ENCODE measurements at regions not wholly inside any gene's neighbourhood (a gene's known extent, or its start where the extent isn't known, plus 50 kb on each side); places are given as distances from the start of the nearest gene placed in this dataset.
"Not testable (repeated sequence)": the region's sequence is repeated elsewhere in the genome, so short reads cannot be mapped to it uniquely, and the experiment has no call there.

GRCh38 chr10:36465604-36466379 is 659.6 kb upstream of the ANKRD30A start:
- H3K27me3 ChIP-seq (ENCODE audit: low read depth, low read length), result no peaks in the 10 kb centered on the region
- no peaks in the 10 kb centered on the region for H3K36me3 ChIP-seq (replicated peaks; ENCODE audit: low read depth, low read length)
- H3K9ac ChIP-seq (ENCODE audit: low read length), result no peak overlapping the region
- H3K4me3 ChIP-seq (ENCODE audit: low read length), result no peak overlapping the region
- H3K27ac ChIP-seq (ENCODE audit: low read length), result no peak overlapping the region
- no peak overlapping the region for H3K4me2 ChIP-seq (ENCODE audit: low read length)
- TF ChIP-seq, protein P1, sequence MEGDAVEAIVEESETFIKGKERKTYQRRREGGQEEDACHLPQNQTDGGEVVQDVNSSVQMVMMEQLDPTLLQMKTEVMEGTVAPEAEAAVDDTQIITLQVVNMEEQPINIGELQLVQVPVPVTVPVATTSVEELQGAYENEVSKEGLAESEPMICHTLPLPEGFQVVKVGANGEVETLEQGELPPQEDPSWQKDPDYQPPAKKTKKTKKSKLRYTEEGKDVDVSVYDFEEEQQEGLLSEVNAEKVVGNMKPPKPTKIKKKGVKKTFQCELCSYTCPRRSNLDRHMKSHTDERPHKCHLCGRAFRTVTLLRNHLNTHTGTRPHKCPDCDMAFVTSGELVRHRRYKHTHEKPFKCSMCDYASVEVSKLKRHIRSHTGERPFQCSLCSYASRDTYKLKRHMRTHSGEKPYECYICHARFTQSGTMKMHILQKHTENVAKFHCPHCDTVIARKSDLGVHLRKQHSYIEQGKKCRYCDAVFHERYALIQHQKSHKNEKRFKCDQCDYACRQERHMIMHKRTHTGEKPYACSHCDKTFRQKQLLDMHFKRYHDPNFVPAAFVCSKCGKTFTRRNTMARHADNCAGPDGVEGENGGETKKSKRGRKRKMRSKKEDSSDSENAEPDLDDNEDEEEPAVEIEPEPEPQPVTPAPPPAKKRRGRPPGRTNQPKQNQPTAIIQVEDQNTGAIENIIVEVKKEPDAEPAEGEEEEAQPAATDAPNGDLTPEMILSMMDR (IDR thresholded peaks at IDR 0.05; ENCODE audit: low read depth, low read length), result no peak
- no peak for TF ChIP-seq EZH2phosphoT487 (IDR thresholded peaks at IDR 0.05; ENCODE audit: low read depth)
- no peak overlapping the region for H2AFZ ChIP-seq (ENCODE audit: low read depth, low read length)
- no peaks in the 10 kb centered on the region for H3K9me3 ChIP-seq (ENCODE audit: insufficient read depth, low read length)
- no peaks in the 10 kb centered on the region for H3K79me2 ChIP-seq (ENCODE audit: low read length)
- no peaks in the 10 kb centered on the region for H3K4me1 ChIP-seq (ENCODE audit: low read length)
- no peaks in the 10 kb centered on the region for H4K20me1 ChIP-seq (ENCODE audit: insufficient read depth, low read length)

- no peaks in the 10 kb centered on the region for H4K20me1 ChIP-seq (ENCODE audit: insufficient read depth, low read length)
Observed at GRCh38 chr10:36464291-36464690, 661.1 kb upstream of the ANKRD30A start.

GRCh38 chr10:36463390-36463789 is 662.0 kb upstream of the ANKRD30A start:
- Histone ChIP-seq H3K9me3 (ENCODE audit: insufficient read depth, low read length) (no peaks in the 10 kb centered on the region), H3K27ac (ENCODE audit: low read length) (no peak overlapping the region), H3K4me3 (ENCODE audit: low read length) (no peak overlapping the region), H3K79me2 (ENCODE audit: low read length) (no peaks in the 10 kb centered on the region), H3K36me3 (replicated peaks; ENCODE audit: low read depth, low read length) (no peaks in the 10 kb centered on the region), H3K9ac (ENCODE audit: low read length) (no peak overlapping the region), H3K27me3 (ENCODE audit: low read depth, low read length) (no peaks in the 10 kb centered on the region), H4K20me1 (ENCODE audit: insufficient read depth, low read length) (no peaks in the 10 kb centered on the region), H3K4me1 (ENCODE audit: low read length) (no peaks in the 10 kb centered on the region), H3K4me2 (ENCODE audit: low read length) (no peak overlapping the region), H2AFZ (ENCODE audit: low read depth, low read length) (no peak overlapping the region)
- no peak for TF ChIP-seq EZH2phosphoT487 (IDR thresholded peaks at IDR 0.05; ENCODE audit: low read depth)
- TF ChIP-seq, protein P1 (IDR thresholded peaks at IDR 0.05; ENCODE audit: low read depth, low read length), result no peak

More at GRCh38 chr10:36464291-36464690, 661.1 kb upstream of the ANKRD30A start:
- no peak for TF ChIP-seq EZH2phosphoT487 (IDR thresholded peaks at IDR 0.05; ENCODE audit: low read depth)
- TF ChIP-seq, protein P1 (IDR thresholded peaks at IDR 0.05; ENCODE audit: low read depth, low read length), result no peak
- H3K27ac ChIP-seq (ENCODE audit: low read length), result no peak overlapping the region
- H3K4me2 ChIP-seq (ENCODE audit: low read length), result no peak overlapping the region
- H3K4me3 ChIP-seq (ENCODE audit: low read length), result no peak overlapping the region
- no peaks in the 10 kb centered on the region for H3K36me3 ChIP-seq (replicated peaks; ENCODE audit: low read depth, low read length)
- H3K79me2 ChIP-seq (ENCODE audit: low read length), result no peaks in the 10 kb centered on the region
- H3K9me3 ChIP-seq (ENCODE audit: insufficient read depth, low read length), result no peaks in the 10 kb centered on the region
- H2AFZ ChIP-seq (ENCODE audit: low read depth, low read length), result no peak overlapping the region
- no peaks in the 10 kb centered on the region for H3K27me3 ChIP-seq (ENCODE audit: low read depth, low read length)
- H3K4me1 ChIP-seq (ENCODE audit: low read length), result no peaks in the 10 kb centered on the region
- H3K9ac ChIP-seq (ENCODE audit: low read length), result no peak overlapping the region

- Histone ChIP-seq H3K9ac (ENCODE audit: low read length) (no peak overlapping the region), H3K79me2 (ENCODE audit: low read length) (no peaks in the 10 kb centered on the region), H3K4me1 (ENCODE audit: low read length) (no peaks in the 10 kb centered on the region), H3K27me3 (ENCODE audit: low read depth, low read length) (no peaks in the 10 kb centered on the region), H3K27ac (ENCODE audit: low read length) (no peak overlapping the region), H2AFZ (ENCODE audit: low read depth, low read length) (no peak overlapping the region), H3K36me3 (replicated peaks; ENCODE audit: low read depth, low read length) (no peaks in the 10 kb centered on the region), H3K4me2 (ENCODE audit: low read length) (no peak overlapping the region), H3K4me3 (ENCODE audit: low read length) (no peak overlapping the region), H4K20me1 (ENCODE audit: insufficient read depth, low read length) (no peaks in the 10 kb centered on the region), H3K9me3 (ENCODE audit: insufficient read depth, low read length) (no peaks in the 10 kb centered on the region)
- TF ChIP-seq, protein P1 (IDR thresholded peaks at IDR 0.05; ENCODE audit: low read depth, low read length), result no peak
- TF ChIP-seq EZH2phosphoT487 (IDR thresholded peaks at IDR 0.05; ENCODE audit: low read depth), result no peak
Observed at GRCh38 chr10:36462194-36462593, 663.2 kb upstream of the ANKRD30A start.

GRCh38 chr10:36458437-36458836 is 667.0 kb upstream of the ANKRD30A start:
- not testable (repeated sequence) for H3K27ac ChIP-seq (ENCODE audit: low read length); H3K79me2 ChIP-seq (ENCODE audit: low read length); H2AFZ ChIP-seq (ENCODE audit: low read depth, low read length); H3K9ac ChIP-seq (ENCODE audit: low read length); H3K27me3 ChIP-seq (ENCODE audit: low read depth, low read length); H3K36me3 ChIP-seq (replicated peaks; ENCODE audit: low read depth, low read length); H3K4me3 ChIP-seq (ENCODE audit: low read length); H3K4me1 ChIP-seq (ENCODE audit: low read length); H3K9me3 ChIP-seq (ENCODE audit: insufficient read depth, low read length); H4K20me1 ChIP-seq (ENCODE audit: insufficient read depth, low read length); H3K4me2 ChIP-seq (ENCODE audit: low read length)

All from OCI-LY3 (cell line).